ENCODE measurements at regions not wholly inside any gene's neighbourhood (a gene's known extent, or its start where the extent isn't known, plus 50 kb on each side); places are given as distances from the start of the nearest gene placed in this dataset.

DNA sequence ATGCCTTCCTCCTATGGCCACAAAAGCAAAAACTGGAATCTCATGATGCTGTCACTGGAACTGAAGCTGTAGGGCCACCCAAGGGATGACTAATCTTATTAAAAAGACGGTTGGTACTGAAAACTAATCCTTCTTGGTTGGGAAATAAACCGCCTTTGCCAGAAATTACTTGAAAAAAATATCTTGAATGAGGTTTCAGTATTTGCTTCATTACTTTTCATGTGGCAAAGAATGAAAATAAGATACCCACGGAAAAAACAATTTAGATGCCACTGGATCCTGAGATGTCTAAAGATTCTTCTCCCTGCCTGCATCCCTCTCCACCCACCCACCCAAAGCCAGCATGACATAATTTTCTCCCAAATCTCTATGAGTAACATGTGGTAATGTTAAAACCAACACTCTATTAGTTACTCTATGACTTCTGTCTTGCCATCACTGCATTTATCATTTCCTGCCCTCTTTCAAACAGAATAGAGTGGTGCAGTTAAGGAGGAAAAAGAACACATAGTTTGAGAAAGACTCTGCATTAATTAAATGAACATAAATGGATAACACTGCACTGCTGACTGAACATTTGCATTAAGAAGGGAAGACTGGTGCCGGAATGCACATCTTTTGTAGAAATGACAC, 111.8 kb upstream of the DPH6 start:
- no CpG with 5 or more reads among the region's 4 CpGs for WGBS (ENCODE audit: insufficient coverage)

DNA sequence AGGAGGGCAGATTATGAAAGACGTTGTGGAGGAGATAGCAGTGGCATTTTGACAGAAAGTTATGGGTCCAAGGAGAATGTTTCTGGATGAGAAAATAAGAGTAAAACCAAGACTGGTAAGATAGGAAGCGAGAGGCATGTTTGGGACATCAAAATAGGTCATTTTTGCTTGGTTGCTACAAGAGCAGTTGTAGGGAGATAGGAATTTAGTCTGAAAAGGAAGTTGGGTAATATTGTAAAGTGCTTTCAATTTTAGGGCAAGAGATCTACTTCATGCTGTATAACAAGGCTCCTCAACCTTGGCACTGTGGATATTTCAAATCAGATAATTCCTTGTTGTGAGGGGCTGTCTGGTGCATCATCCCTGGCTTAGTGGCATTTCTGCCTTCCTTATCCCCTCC, 118.0 kb upstream of the DPH6 start:
- no peak overlapping the region for H3K4me3 ChIP-seq (ENCODE audit: low read length)
- H3K36me3 ChIP-seq (ENCODE audit: control insufficient read depth, insufficient read depth, low read length) = no peaks in the 10 kb centered on the region
- WGBS (ENCODE audit: insufficient coverage) = 92% methylated on average over 2 of the region's 2 CpGs
- no peak for DNase-seq
- H3K27me3 ChIP-seq (ENCODE audit: control insufficient read depth, insufficient read depth, low read length) = no peaks in the 10 kb centered on the region
- H3K4me1 ChIP-seq (ENCODE audit: control insufficient read depth, insufficient read depth, low read length) = no peaks in the 10 kb centered on the region
- H3K27ac ChIP-seq (ENCODE audit: low read length) = no peak overlapping the region
- H3K9me3 ChIP-seq (replicated peaks; ENCODE audit: control insufficient read depth, low read depth, low read length) = no peaks in the 10 kb centered on the region

More for the DNA sequence above, 111.8 kb upstream of the DPH6 start:
- Histone ChIP-seq H3K9me3 (replicated peaks; ENCODE audit: control insufficient read depth, low read depth, low read length) (no peaks in the 10 kb centered on the region), H3K27ac (ENCODE audit: low read length) (no peak overlapping the region), H3K4me3 (ENCODE audit: low read length) (no peak overlapping the region), H3K4me1 (ENCODE audit: control insufficient read depth, insufficient read depth, low read length) (no peaks in the 10 kb centered on the region), H3K36me3 (ENCODE audit: control insufficient read depth, insufficient read depth, low read length) (no peaks in the 10 kb centered on the region), H3K27me3 (ENCODE audit: control insufficient read depth, insufficient read depth, low read length) (no peaks in the 10 kb centered on the region)
- DNase-seq = no peak

DNA sequence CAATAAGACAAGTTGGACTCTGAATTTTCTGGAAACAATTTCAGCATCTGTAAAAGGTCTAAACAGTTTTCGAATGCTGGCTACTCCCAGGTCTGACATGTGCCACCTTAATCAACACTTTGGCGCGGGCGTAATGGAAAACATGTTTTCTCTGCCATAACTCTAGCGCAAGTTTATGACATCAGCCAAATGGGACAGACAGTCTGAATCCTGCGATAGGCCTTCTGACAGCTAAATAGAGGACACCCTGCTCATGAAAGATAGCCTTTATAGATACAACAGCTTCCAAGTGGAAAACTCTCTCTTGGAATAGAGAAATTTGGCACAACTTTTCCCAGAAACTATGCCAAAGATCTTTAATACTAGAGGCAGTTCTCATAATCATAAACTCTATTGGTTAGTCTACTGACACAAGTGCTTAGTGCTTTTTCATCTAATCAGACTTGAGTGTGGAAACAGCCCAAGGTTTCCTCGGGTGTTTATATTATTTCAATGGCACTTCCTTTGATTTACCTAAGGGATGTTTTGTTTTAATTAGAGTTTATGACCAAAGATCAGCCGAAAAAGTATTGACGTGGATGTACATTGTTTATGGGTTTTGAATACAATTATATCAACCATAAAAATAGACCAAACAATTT, 120.1 kb upstream of the DPH6 start:
- 60% methylated on average over 5 of the region's 9 CpGs for WGBS (ENCODE audit: insufficient coverage)
- Histone ChIP-seq H3K36me3 (ENCODE audit: control insufficient read depth, insufficient read depth, low read length) (no peaks in the 10 kb centered on the region), H3K4me1 (ENCODE audit: control insufficient read depth, insufficient read depth, low read length) (no peaks in the 10 kb centered on the region), H3K9me3 (replicated peaks; ENCODE audit: control insufficient read depth, low read depth, low read length) (no peaks in the 10 kb centered on the region), H3K27me3 (ENCODE audit: control insufficient read depth, insufficient read depth, low read length) (no peaks in the 10 kb centered on the region), H3K4me3 (ENCODE audit: low read length) (no peak overlapping the region), H3K27ac (ENCODE audit: low read length) (no peak overlapping the region)
- peak; percentile 67 for DNase-seq

DNA sequence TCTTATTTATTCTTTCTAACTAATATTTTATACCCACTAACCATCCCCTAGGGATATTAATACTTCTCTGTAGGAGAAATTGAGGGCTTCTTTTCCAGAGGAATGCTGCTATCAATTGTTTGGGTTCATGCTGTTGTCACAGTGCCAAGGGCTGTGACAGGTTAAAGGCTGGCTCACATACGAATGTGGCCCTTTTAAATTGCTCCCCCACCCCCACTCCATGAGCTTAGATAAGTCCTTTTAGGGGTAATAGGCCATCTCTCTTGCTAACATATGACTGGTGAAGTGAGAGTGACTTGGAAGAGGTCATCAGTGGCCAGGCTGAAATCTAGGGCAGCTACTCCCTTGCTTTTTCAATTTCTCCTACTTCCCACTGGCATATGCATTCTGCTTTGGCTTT, 121.9 kb upstream of the DPH6 start:
- WGBS (ENCODE audit: insufficient coverage) = no CpG with 5 or more reads among the region's 1 CpG
- Histone ChIP-seq H3K9me3 (replicated peaks; ENCODE audit: control insufficient read depth, low read depth, low read length) (no peaks in the 10 kb centered on the region), H3K4me3 (ENCODE audit: low read length) (no peak overlapping the region), H3K36me3 (ENCODE audit: control insufficient read depth, insufficient read depth, low read length) (no peaks in the 10 kb centered on the region), H3K27ac (ENCODE audit: low read length) (no peak overlapping the region), H3K4me1 (ENCODE audit: control insufficient read depth, insufficient read depth, low read length) (no peaks in the 10 kb centered on the region), H3K27me3 (ENCODE audit: control insufficient read depth, insufficient read depth, low read length) (no peaks in the 10 kb centered on the region)
- no peak for DNase-seq

DNA sequence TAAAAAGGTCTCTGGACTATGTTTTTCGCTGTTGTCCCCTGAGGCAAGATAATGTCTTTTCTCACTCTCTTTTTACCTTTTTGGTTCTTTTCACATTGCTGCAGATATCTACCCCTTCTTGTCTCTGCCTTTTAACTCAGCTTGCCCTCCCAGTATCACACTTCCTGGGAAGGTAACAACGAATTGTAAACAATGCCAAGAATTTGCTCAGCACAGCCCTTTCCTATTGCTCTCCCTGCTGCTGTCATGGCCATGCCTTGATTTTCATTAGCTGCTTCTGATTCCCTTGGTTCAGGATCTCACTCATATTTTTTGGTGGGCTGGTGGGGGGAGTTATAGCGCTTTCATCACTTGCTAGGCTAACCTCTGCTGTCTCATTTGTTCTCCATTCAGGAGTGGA, 123.1 kb upstream of the DPH6 start:
- DNase-seq = no peak
- Histone ChIP-seq H3K9me3 (replicated peaks; ENCODE audit: control insufficient read depth, low read depth, low read length) (no peaks in the 10 kb centered on the region), H3K4me1 (ENCODE audit: control insufficient read depth, insufficient read depth, low read length) (no peaks in the 10 kb centered on the region), H3K27me3 (ENCODE audit: control insufficient read depth, insufficient read depth, low read length) (no peaks in the 10 kb centered on the region), H3K4me3 (ENCODE audit: low read length) (no peak overlapping the region), H3K27ac (ENCODE audit: low read length) (no peak overlapping the region), H3K36me3 (ENCODE audit: control insufficient read depth, insufficient read depth, low read length) (no peaks in the 10 kb centered on the region)
- WGBS (ENCODE audit: insufficient coverage) = 56% methylated on average over 1 of the region's 3 CpGs

DNA sequence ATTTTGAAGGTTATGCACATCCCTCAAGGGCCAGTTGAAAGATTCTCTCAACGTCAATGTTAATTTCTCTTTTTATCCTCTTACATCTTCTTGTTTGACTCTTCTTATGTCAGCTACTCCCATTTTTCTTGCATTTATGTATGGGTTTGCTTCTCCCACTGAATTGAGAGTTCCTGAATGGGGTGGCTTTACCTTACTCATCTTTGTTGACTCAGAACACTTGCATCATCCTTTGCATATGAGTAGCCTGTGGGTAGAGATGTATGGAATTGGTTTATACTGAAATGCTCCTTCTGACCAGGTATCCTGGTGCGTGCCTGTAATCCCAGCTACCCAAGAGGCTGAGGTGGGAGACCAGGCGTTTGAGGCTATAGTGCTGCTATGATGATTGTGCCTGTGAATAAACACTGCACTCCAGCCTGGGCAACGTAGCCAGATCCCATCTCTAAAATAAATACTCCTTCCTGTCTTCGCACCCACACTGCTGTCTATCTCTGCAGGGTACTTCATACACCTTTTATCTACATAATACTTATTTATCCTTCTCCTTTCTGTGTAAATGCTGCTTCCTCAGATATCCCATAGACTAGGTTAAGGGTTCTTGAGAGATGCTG, 123.6 kb upstream of the DPH6 start:
- no peak for DNase-seq
- Histone ChIP-seq H3K4me1 (ENCODE audit: control insufficient read depth, insufficient read depth, low read length) (no peaks in the 10 kb centered on the region), H3K27me3 (ENCODE audit: control insufficient read depth, insufficient read depth, low read length) (no peaks in the 10 kb centered on the region), H3K4me3 (ENCODE audit: low read length) (no peak overlapping the region), H3K9me3 (replicated peaks; ENCODE audit: control insufficient read depth, low read depth, low read length) (no peaks in the 10 kb centered on the region), H3K36me3 (ENCODE audit: control insufficient read depth, insufficient read depth, low read length) (no peaks in the 10 kb centered on the region), H3K27ac (ENCODE audit: low read length) (no peak overlapping the region)
- WGBS (ENCODE audit: insufficient coverage) = 100% methylated on average over 2 of the region's 5 CpGs

DNA sequence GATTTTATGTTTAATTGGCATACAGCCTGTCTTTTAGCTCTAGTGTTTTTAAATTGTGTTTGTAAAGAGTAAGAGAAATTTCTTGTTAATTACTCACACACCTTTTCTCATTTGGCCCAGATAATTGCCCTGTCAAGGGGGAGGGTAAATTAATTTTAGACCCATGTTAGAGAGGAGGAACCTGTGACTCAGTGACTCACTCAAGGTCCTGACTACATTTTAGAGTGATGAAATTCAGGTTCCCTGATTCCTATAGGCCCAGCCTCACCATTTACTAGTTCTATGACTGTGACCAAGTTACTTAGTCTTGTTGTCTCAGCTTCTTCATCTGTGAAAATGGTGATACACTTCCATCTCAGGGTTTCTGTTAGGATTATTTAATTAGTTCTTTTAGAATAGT, 125.2 kb upstream of the DPH6 start:
- H3K36me3 ChIP-seq (ENCODE audit: control insufficient read depth, insufficient read depth, low read length) = no peaks in the 10 kb centered on the region
- no peak overlapping the region for H3K27ac ChIP-seq (ENCODE audit: low read length)
- peaks cover 6% of the 10 kb centered on the region for H3K4me1 ChIP-seq (ENCODE audit: control insufficient read depth, insufficient read depth, low read length)
- H3K27me3 ChIP-seq (ENCODE audit: control insufficient read depth, insufficient read depth, low read length) = no peaks in the 10 kb centered on the region
- no peak overlapping the region for H3K4me3 ChIP-seq (ENCODE audit: low read length)
- DNase-seq = no peak
- H3K9me3 ChIP-seq (replicated peaks; ENCODE audit: control insufficient read depth, low read depth, low read length) = no peaks in the 10 kb centered on the region

DNA sequence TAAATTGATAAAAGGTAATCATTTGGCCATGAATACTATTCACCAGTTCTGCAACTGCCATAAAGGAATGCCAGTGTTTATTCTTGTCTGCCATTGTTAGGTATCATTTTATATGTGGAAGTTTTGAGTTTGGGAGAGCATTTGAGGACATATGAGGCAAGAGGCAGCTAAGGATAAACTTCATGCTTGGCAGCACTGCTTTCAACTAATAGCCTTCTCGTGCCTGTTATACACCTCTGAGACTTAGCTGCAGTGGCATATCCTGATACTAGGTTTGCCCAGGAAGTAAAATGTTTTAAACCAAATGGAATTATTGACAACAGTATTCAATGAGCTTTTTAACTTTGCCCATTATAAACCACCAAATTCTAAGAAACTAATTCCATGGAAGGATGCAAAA, 126.0 kb upstream of the DPH6 start:
- Histone ChIP-seq H3K9me3 (replicated peaks; ENCODE audit: control insufficient read depth, low read depth, low read length) (no peaks in the 10 kb centered on the region), H3K27ac (ENCODE audit: low read length) (no peak overlapping the region), H3K27me3 (ENCODE audit: control insufficient read depth, insufficient read depth, low read length) (no peaks in the 10 kb centered on the region), H3K4me1 (ENCODE audit: control insufficient read depth, insufficient read depth, low read length) (peaks cover 6% of the 10 kb centered on the region), H3K4me3 (ENCODE audit: low read length) (no peak overlapping the region), H3K36me3 (ENCODE audit: control insufficient read depth, insufficient read depth, low read length) (no peaks in the 10 kb centered on the region)
- WGBS (ENCODE audit: insufficient coverage) = no CpG with 5 or more reads among the region's 1 CpG
- DNase-seq = no peak

DNA sequence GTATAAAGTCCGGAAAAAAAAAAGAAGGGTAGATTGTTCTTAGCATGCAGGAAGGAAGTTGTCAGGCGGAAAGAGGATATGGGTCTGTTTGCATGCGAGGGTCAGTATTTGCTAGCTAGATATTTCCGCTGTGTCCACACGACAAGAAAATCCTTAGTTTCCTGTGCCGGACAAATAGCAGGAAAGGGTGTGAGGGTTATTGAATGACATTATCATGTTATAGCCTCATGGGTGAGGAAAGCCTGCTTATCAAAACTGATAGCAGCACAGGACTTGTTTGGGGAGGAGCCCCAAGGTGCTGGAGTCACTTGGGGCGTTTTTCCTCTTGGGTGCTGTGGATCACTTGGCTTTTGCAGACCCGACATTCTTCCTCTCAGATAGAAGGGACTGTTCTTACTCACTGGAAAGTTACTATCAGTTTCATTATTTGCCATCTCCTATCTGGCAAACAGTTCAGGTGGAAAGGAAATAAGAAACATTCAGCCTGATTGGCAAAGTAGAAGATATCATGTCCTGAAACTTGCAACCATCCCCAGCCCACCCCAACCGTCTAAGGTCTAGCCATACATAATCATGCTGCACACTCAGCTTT, 127.2 kb upstream of the DPH6 start:
- H3K36me3 ChIP-seq (ENCODE audit: control insufficient read depth, insufficient read depth, low read length) = no peaks in the 10 kb centered on the region
- 79% methylated on average over 3 of the region's 9 CpGs for WGBS (ENCODE audit: insufficient coverage)
- DNase-seq = peak; percentile 57
- H3K4me3 ChIP-seq (ENCODE audit: low read length) = no peak overlapping the region
- H3K4me1 ChIP-seq (ENCODE audit: control insufficient read depth, insufficient read depth, low read length) = peaks cover 6% of the 10 kb centered on the region
- H3K27ac ChIP-seq (ENCODE audit: low read length) = peak overlapping the region; percentile 10
- no peaks in the 10 kb centered on the region for H3K27me3 ChIP-seq (ENCODE audit: control insufficient read depth, insufficient read depth, low read length)
- H3K9me3 ChIP-seq (replicated peaks; ENCODE audit: control insufficient read depth, low read depth, low read length) = no peaks in the 10 kb centered on the region

DNA sequence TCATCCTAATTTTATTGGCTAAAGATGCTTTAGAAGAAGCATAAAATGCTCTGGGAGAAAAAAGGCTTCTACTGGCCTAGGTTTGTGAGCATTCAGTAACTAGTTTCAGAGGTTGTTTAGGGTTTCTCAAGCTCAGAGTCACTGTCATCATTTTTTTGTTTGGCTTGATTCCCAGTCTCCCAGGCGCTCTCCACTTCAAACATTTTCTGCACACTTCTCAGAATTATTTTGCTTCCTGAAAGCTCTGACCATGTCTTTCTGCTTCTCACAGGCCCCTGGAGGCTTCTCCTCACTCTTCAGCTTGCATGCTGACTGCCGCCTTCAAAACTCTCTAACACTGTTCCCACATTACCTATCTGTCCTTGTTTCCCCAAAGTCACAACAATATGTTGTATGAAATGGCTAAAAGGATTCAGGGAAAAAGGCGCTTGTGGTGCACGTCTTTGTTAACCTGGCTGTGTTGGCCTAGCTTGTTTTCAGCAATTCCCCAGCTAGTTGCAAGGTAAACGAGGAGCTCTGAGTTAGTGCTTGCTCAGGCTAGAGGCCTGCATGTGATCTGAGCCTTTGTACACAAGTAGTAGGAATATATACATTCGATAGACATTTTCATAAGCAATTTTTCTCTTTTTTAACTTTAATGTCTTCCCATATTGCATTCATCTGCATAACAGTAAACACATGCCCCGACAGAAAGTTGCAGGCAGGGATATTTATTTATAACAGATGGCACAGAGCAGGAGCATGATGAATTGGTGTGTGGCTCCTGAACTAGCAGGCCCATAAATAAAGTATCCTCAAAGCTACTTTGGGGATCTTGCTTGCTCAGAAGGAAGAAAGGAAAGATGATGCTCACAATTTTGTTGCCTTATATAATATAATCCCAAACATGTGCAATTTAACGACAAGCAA, 129.2 kb upstream of the DPH6 start:
- Histone ChIP-seq H3K4me1 (ENCODE audit: control insufficient read depth, insufficient read depth, low read length) (peaks cover 6% of the 10 kb centered on the region), H3K9me3 (replicated peaks; ENCODE audit: control insufficient read depth, low read depth, low read length) (no peaks in the 10 kb centered on the region), H3K27me3 (ENCODE audit: control insufficient read depth, insufficient read depth, low read length) (no peaks in the 10 kb centered on the region), H3K36me3 (ENCODE audit: control insufficient read depth, insufficient read depth, low read length) (no peaks in the 10 kb centered on the region), H3K4me3 (ENCODE audit: low read length) (no peak overlapping the region), H3K27ac (ENCODE audit: low read length) (no peak overlapping the region)
- peak; percentile 86 for DNase-seq
- 24% methylated on average over 3 of the region's 8 CpGs for WGBS (ENCODE audit: insufficient coverage)

All from muscle of leg (tissue), 3 donors.